NCI-H2081 treated with DMSO at 0.1 percent for 48 hours (cell line): ENCODE measurements at regions not wholly inside any gene's neighbourhood (a gene's known extent, or its start where the extent isn't known, plus 50 kb on each side); places are given as distances from the start of the nearest gene placed in this dataset.

Experiments used
- DNase-seq: peaks from one replicate; lab custom pipeline; 2025; lab: John Stamatoyannopoulos, UW

GRCh38 chr13:85896516-85897450 is 97.6 kb upstream of the SLITRK6 start:
- DNase-seq = no peak

GRCh38 chr13:85887406-85887805 is 88.2 kb upstream of the SLITRK6 start:
- no peak for DNase-seq

GRCh38 chr13:85879014-85879413 is 79.8 kb upstream of the SLITRK6 start:
- DNase-seq = no peak

GRCh38 chr13:85864963-85865530 is 65.8 kb upstream of the SLITRK6 start:
- DNase-seq = no peak

- DNase-seq = no peak
These were observed 54.9 kb upstream of the SLITRK6 start for GRCh38 chr13:85853901-85854663.

- no peak for DNase-seq
These were observed 54.1 kb upstream of the SLITRK6 start for GRCh38 chr13:85853161-85853894.
